Body of pancreas (tissue), 4 donors: ENCODE measurements at regions not wholly inside any gene's neighbourhood (a gene's known extent, or its start where the extent isn't known, plus 50 kb on each side); places are given as distances from the start of the nearest gene placed in this dataset.

ENCODE experiments used
- ATAC-seq: fragments of 150-250 bp; one replicate; pipeline ENCODE4 v1.9.1; 2016
- DNase-seq, 4 donors: peaks; one replicate each; pipeline ENCODE4 v3.0.0-alpha.2; 2019
- H3K27ac ChIP-seq, 4 donors: fragments of 200-600 bp; sonication (generic); 1 replicate in 3 of 4; 2 replicates in 1 of 4; pipeline versions ENCODE4 v1.5.1 to v1.6.1; 2016 to 2019; ENCODE audit warnings: mild to moderate bottlenecking in 1 of 4, mixed read lengths in 1 of 4, moderate library complexity in 1 of 4
- H3K27me3 ChIP-seq, 2 donors: fragments of 200-600 bp; sonication (generic); one replicate each; pipeline ENCODE4 v1.6.0; 2016; ENCODE audit warnings: mild to moderate bottlenecking in 1 of 2
- H3K36me3 ChIP-seq, 2 donors: fragments of 200-600 bp; sonication (generic); replicated peaks in 1 of 2; 2 replicates each; pipeline ENCODE4 v1.5.1; 2016; ENCODE audit warnings: low read depth in 2 of 2; ENCODE audit not compliant: insufficient read depth in 1 of 2
- H3K4me1 ChIP-seq: fragments of 200-600 bp; sonication (generic); one replicate; pipeline ENCODE4 v1.6.0; 2016
- H3K4me3 ChIP-seq, 2 donors: fragments of 200-600 bp; sonication (generic); 1 replicate in 1 of 2; 2 replicates in 1 of 2; pipeline ENCODE4 v1.5.1; 2016 to 2019
- H3K9me3 ChIP-seq, 3 donors: fragments of 200-600 bp; sonication (generic); 1 replicate in 2 of 3; 2 replicates in 1 of 3; pipeline ENCODE4 v1.5.1; 2016
- POLR2A ChIP-seq, 3 donors: fragments of 450-650 bp; IDR thresholded peaks; one replicate each; pipeline ENCODE4 v1.6.1; 2016; ENCODE audit warnings: antibody characterized with exemption in 3 of 3, mild to moderate bottlenecking in 2 of 3
- WGBS, 2 donors: methylation state at CpG; one replicate each; pipeline ENCODE4 v1.1.5; 2017; 5-methylcytosine and 5-hydroxymethylcytosine counted together
- intact Hi-C: fragments of 100-400 bp; cut with DNase I; formaldehyde crosslinking; loops from one replicate; pipeline ENCODE4 v1.15.1; 2023
- TF ChIP-seq, protein P1 (sequence below), 7 experiments: fragments of 450-650 bp in 4 of 7; fragments of 200-600 bp in 3 of 7; sonication (generic) in 3 of 7; IDR thresholded peaks; one replicate each; pipeline ENCODE4 v1.5.1; 2016 to 2019; ENCODE audit warnings: antibody characterized with exemption in 7 of 7

DNA sequence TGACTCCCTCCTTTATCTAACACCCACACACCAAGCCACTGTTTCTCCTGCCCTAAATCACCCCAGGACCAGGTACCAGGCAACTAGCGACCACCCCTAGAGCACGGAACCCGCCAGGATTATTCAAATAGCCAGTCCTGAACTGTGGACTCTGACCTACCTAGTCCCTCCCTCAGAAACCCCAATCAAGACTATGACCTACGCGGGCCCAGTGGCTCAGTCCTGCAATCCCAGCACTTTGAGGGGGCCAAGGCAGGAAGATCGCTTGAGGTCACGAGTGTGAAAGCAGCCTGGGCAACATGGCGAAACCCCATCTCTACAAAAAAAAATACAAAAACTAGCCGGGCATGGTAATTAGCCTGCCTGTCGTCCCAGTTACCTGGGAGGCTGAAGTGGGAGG is 232.8 kb upstream of the FOXK1 start:
- no peak for ATAC-seq
- Histone ChIP-seq H3K4me1 (no peaks in the 10 kb centered on the region), H3K27me3 (no peaks in the 10 kb centered on the region), H3K9me3 (no peaks in the 10 kb centered on the region), H3K4me3 (no peak overlapping the region), H3K36me3 (no peaks in the 10 kb centered on the region), H3K27ac (no peak overlapping the region)
- TF ChIP-seq, protein P1, sequence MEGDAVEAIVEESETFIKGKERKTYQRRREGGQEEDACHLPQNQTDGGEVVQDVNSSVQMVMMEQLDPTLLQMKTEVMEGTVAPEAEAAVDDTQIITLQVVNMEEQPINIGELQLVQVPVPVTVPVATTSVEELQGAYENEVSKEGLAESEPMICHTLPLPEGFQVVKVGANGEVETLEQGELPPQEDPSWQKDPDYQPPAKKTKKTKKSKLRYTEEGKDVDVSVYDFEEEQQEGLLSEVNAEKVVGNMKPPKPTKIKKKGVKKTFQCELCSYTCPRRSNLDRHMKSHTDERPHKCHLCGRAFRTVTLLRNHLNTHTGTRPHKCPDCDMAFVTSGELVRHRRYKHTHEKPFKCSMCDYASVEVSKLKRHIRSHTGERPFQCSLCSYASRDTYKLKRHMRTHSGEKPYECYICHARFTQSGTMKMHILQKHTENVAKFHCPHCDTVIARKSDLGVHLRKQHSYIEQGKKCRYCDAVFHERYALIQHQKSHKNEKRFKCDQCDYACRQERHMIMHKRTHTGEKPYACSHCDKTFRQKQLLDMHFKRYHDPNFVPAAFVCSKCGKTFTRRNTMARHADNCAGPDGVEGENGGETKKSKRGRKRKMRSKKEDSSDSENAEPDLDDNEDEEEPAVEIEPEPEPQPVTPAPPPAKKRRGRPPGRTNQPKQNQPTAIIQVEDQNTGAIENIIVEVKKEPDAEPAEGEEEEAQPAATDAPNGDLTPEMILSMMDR (IDR thresholded peaks at IDR 0.05): no peak
- no peak for TF ChIP-seq POLR2A (IDR thresholded peaks at IDR 0.05)
- WGBS, 2 donors: 83 to 86% methylated on average over 10 of the region's 10 CpGs
- no peak for DNase-seq
- intact Hi-C loops: no loop called here

DNA sequence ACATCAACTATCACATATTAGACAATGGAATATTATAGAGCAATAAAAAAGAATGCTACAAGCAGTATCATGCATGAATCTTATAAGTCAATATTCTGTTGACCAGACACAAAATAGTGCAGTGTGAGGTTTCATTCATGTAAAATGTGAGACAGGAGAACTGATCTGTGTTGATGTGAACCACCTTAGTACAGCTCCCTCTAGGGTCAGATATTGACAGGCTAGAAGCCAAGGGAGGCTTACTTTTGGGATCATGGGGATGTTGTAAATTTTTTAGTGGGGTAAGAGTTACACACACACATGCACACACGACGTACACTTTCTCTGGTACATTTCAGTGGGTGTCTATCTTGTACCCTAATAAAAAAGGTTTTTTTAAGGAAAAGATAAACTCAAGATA is 231.6 kb upstream of the FOXK1 start:
- no peaks in the 10 kb centered on the region for H3K36me3 ChIP-seq
- intact Hi-C loops: no loop called here
- H3K27me3 ChIP-seq: no peaks in the 10 kb centered on the region
- TF ChIP-seq, protein P1 (IDR thresholded peaks at IDR 0.05): no peak
- no peak for TF ChIP-seq POLR2A (IDR thresholded peaks at IDR 0.05)
- H3K4me3 ChIP-seq: no peak overlapping the region
- DNase-seq: no peak
- H3K9me3 ChIP-seq: no peaks in the 10 kb centered on the region
- no peaks in the 10 kb centered on the region for H3K4me1 ChIP-seq
- 79 to 86% methylated on average over 2 of the region's 2 CpGs for WGBS, 2 donors
- ATAC-seq: no peak
- H3K27ac ChIP-seq: no peak overlapping the region

DNA sequence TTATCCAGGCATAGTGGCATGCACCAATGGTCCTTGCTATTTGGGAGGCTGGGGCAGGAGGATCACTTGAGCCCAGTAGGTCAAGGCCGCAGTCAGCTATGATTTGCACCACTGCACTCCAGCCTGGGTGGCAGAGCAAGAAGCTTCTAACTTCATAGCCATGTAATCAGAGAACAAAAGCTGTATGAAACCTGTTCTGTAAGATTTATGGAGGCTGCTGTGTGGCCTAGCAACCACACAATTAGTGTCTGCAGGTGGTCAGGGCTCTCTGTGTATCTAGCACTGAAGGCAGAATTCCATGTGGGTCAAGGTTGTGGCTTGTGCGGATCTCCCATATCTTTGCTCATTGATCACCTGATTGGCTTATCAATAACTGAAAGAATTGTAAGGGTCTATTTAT is 221.5 kb upstream of the FOXK1 start:
- Histone ChIP-seq H3K4me1 (no peaks in the 10 kb centered on the region), H3K4me3 (no peak overlapping the region), H3K36me3 (no peaks in the 10 kb centered on the region), H3K27ac (no peak overlapping the region), H3K9me3 (no peaks in the 10 kb centered on the region), H3K27me3 (no peaks in the 10 kb centered on the region)
- ATAC-seq (no peak), DNase-seq (no peak)
- TF ChIP-seq, protein P1 (IDR thresholded peaks at IDR 0.05): no peak
- TF ChIP-seq POLR2A (IDR thresholded peaks at IDR 0.05): no peak
- intact Hi-C loops: no loop called here
- 47 to 61% methylated on average over 2 of the region's 2 CpGs for WGBS, 2 donors

DNA sequence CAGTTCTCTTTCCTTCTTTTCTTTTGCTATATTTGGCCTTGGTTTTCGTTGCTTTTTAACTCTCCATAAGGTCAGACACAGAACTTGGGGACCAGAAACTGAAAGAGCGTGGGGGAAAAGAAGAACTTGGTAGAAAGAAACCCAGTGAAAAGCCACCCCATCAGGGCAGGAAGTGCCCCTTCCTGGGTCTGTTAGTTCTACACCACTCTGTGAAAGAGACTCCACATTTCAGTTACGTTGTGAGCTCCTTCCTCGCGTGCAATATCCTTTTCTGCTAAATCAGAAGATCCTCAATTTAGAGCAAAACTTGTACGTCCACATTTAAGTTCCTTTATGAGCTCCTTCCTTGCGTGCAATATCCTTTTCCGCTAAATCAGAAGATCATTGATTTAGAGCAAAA is 220.6 kb upstream of the FOXK1 start:
- DNase-seq (peak in 1 of 4 donors; percentile 15), ATAC-seq (no peak)
- intact Hi-C loops: no loop called here
- no peaks in the 10 kb centered on the region for H3K27me3 ChIP-seq
- H3K36me3 ChIP-seq: no peaks in the 10 kb centered on the region
- H3K4me1 ChIP-seq: no peaks in the 10 kb centered on the region
- no peaks in the 10 kb centered on the region for H3K9me3 ChIP-seq
- 55 to 73% methylated on average over 8 of the region's 8 CpGs for WGBS, 2 donors
- TF ChIP-seq, protein P1 (IDR thresholded peaks at IDR 0.05): no peak
- no peak for TF ChIP-seq POLR2A (IDR thresholded peaks at IDR 0.05)
- no peak overlapping the region for H3K27ac ChIP-seq
- H3K4me3 ChIP-seq: no peak overlapping the region

DNA sequence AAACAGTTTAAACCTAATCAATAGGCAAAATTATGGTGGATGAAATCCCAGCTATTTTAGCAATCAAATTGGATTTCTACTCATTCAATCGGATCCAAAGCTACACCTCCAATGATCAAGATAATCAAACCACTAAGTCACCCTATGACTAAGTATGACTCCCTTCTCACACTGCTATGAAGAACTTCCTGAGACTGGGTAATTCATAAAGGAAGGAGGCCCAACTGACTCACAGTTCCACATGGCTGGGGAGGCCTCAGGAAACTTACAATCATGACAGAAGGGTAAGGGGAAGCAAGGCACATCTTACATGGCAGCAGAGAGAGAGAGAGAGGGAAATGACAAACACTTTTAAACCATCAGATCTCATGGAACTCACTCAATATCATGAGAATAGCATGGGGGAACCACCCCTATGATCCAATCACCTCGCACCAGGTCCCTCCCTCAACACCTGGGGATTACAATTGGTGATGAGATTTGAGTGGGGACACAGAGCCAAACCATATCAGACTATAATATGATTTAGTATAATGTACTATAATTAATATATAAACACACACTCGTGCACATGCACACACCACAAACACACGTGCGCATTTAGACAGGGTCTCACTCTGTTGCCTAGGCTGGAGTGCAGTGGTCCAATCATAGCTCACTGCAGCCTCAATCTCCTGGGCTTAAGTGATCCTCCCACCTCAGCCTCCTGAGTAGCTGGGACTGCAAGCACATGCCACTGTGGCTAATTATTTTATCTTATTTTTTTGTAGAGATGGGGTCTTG is 213.6 kb upstream of the FOXK1 start:
- Histone ChIP-seq H3K27me3 (no peaks in the 10 kb centered on the region), H3K27ac (no peak overlapping the region), H3K9me3 (no peaks in the 10 kb centered on the region), H3K4me1 (no peaks in the 10 kb centered on the region), H3K4me3 (no peak overlapping the region), H3K36me3 (no peaks in the 10 kb centered on the region)
- ATAC-seq (no peak), DNase-seq (no peak)
- WGBS, 2 donors: 66 to 81% methylated on average over 5 of the region's 5 CpGs
- no peak for TF ChIP-seq POLR2A (IDR thresholded peaks at IDR 0.05)
- TF ChIP-seq, protein P1 (IDR thresholded peaks at IDR 0.05): no peak
- intact Hi-C loops: no loop called here
